GM12865 (cell line): ENCODE measurements at regions not wholly inside any gene's neighbourhood (a gene's known extent, or its start where the extent isn't known, plus 50 kb on each side); places are given as distances from the start of the nearest gene placed in this dataset.

Source experiments
- DNase-seq: peaks from one replicate; pipeline ENCODE4 v3.0.0; 2010; ENCODE audit warnings: low read depth
- H3K4me3 ChIP-seq: 2 replicates; pipeline ENCODE4 v1.5.1; 2011; ENCODE audit warnings: mild to moderate bottlenecking, low read depth, low read length, control low read depth
- TF ChIP-seq, protein P1 (sequence below): IDR thresholded peaks from 2 replicates; pipeline ENCODE4 v1.5.1; 2011; ENCODE audit warnings: low read length, control low read depth, low read depth, inconsistent platforms; ENCODE audit not compliant: insufficient read depth; ENCODE audit errors: missing control alignments

- no peak for DNase-seq
- TF ChIP-seq, protein P1, sequence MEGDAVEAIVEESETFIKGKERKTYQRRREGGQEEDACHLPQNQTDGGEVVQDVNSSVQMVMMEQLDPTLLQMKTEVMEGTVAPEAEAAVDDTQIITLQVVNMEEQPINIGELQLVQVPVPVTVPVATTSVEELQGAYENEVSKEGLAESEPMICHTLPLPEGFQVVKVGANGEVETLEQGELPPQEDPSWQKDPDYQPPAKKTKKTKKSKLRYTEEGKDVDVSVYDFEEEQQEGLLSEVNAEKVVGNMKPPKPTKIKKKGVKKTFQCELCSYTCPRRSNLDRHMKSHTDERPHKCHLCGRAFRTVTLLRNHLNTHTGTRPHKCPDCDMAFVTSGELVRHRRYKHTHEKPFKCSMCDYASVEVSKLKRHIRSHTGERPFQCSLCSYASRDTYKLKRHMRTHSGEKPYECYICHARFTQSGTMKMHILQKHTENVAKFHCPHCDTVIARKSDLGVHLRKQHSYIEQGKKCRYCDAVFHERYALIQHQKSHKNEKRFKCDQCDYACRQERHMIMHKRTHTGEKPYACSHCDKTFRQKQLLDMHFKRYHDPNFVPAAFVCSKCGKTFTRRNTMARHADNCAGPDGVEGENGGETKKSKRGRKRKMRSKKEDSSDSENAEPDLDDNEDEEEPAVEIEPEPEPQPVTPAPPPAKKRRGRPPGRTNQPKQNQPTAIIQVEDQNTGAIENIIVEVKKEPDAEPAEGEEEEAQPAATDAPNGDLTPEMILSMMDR: no peak
- no peak overlapping the region for H3K4me3 ChIP-seq
Measured at GRCh38 chr2:51629406-51629805, 597.5 kb upstream of the NRXN1 start.

DNA sequence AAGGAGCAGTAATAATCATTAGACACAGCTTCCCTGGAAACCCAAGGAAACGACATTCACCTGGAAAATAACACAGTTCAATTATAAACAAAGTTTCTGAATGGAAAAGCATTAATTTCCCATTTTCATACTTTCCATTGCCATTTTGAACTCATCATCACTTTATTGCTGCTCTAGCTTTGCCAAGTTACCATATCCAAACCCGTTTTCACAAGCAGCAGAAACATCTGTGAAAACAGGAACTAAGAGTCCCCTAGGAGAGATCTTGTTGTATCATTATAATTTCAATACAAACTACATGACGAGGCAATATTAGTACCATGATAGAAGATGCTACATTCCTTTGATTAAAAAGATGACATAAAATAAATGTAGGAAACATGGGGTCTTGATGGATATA, 597.0 kb upstream of the NRXN1 start:
- TF ChIP-seq, protein P1: no peak
- no peak for DNase-seq
- H3K4me3 ChIP-seq: no peak overlapping the region

DNA sequence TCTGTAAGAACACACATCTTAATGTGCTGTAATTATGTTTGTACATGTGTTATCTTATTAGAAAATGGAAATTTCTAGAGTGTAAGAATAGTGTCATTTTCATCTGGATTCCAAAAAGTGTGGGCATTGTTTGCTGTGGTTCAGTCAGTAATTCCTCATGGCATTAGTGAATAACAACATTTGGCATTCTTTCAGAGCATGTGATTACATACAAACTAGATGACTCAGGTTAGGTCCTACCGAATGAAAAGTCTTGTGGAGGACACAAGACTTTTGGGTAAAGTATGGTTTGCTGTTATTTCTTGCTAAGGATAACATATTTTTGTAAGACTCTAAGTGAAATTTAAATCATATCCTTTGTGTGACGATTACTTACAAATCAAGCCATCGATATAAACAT, 593.1 kb upstream of the NRXN1 start:
- TF ChIP-seq, protein P1: no peak
- no peak for DNase-seq
- H3K4me3 ChIP-seq: no peak overlapping the region

DNA sequence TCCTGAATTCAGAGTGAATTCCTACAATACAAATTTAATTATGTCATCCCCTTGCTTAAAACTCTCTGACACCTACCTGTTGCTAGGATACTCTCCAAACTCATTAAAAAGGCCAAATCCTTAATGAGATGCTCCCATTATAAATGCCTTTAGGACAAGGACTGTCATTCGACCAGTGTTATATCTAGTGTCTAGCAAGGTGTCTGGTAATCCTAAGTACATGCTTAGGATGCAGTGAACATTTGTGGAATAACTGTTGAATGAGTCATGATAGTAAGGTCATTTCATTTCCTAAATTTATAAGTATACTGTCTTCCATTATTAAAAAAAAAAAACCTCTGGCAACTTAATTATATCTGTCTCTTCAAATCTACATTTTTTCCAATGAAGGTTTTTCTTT, 588.9 kb upstream of the NRXN1 start:
- no peak for DNase-seq
- no peak overlapping the region for H3K4me3 ChIP-seq
- TF ChIP-seq, protein P1: no peak

GRCh38 chr2:51619961-51620360, 588.0 kb upstream of the NRXN1 start:
- no peak for DNase-seq
- H3K4me3 ChIP-seq: no peak overlapping the region
- TF ChIP-seq, protein P1: no peak

DNA sequence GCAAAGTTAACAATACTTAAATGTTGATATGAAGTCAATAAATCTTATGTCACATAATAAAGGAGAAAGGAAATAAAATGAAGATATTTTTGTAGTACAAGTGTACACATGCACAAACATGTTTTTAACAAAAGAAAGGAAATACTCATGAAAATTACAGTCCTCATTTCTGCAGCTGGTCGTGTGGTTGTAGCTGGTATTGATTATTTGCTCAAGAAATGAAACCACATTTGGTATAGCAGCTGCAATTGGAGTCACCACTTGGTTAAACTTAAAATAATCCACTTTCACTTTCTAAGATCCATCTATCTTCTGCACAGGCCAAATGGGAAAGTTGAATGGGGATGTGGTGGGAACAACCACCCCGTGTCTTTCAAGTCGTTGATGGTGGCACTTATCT, 580.5 kb upstream of the NRXN1 start:
- TF ChIP-seq, protein P1: no peak
- DNase-seq: no peak
- no peak overlapping the region for H3K4me3 ChIP-seq

DNA sequence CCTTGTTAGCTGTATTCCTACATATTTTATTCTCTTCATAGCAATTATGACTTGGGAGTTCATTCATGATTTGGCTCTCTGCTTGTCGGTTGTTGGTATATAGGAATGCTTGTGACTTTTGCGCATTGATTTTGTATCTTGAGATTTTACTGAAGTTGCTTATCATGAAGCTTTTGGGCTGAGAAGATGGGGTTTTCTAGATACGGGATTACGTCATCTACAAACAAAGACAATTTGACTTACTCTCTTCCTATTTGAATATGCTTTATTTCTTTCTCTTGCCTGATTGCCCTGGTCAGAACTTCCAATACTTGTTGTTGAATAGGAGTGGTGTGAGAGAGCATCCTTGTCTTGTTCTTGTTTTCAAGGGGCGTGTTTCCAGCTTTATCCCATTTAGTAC, 569.8 kb upstream of the NRXN1 start:
- TF ChIP-seq, protein P1: no peak
- H3K4me3 ChIP-seq: no peak overlapping the region
- no peak for DNase-seq
